HG02970 (cell line): ENCODE measurements at regions not wholly inside any gene's neighbourhood (a gene's known extent, or its start where the extent isn't known, plus 50 kb on each side); places are given as distances from the start of the nearest gene placed in this dataset.
"Not testable (repeated sequence)": the region's sequence is repeated elsewhere in the genome, so short reads cannot be mapped to it uniquely, and the experiment has no call there.

Source experiments
- ATAC-seq: cut with Tn5 transposase; IDR thresholded peaks from one replicate; pipeline ENCODE4 v1.9.1; 2021; ENCODE audit warnings: mild to moderate bottlenecking, moderate library complexity, moderate number of reproducible peaks; ENCODE audit not compliant: unreplicated experiment, low FRiP score

GRCh38 chr13:21314976-21315375, 138.5 kb downstream of the MRPL57 start:
- ATAC-seq = not testable (repeated sequence)

- no peak for ATAC-seq
Observed at GRCh38 chr13:21316376-21316775, 139.9 kb downstream of the MRPL57 start.

DNA sequence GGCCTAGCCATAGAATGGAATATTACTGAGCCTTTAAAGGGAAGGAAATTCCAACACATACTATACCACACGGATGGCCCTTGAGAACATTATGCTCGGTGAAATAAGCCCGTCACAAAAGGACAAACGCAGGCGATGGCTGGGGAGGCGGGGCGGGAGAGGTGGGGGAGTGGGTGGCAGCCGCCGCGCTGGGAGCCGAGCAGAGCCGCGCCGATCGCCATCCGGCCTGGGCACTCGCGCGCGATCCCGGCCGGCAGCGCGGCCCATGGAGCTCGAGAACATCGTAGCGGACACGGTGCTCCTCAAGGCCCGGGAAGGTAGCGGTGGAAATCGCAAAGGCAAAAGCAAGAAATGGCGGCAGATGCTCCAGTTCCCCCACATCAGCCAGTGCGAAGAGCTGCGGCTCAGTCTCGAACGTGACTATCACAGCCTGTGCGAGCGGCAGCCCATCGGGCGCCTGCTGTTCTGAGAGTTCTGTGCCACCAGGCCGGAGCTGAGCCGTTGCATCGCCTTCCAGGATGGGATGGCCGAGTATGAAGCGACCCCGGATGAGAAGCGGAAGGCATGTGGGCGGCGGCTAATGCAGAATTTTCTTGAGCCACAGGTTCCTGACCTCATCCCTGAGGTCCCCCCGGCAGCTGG, 140.1 kb downstream of the ZDHHC20 start:
- no peak for ATAC-seq

DNA sequence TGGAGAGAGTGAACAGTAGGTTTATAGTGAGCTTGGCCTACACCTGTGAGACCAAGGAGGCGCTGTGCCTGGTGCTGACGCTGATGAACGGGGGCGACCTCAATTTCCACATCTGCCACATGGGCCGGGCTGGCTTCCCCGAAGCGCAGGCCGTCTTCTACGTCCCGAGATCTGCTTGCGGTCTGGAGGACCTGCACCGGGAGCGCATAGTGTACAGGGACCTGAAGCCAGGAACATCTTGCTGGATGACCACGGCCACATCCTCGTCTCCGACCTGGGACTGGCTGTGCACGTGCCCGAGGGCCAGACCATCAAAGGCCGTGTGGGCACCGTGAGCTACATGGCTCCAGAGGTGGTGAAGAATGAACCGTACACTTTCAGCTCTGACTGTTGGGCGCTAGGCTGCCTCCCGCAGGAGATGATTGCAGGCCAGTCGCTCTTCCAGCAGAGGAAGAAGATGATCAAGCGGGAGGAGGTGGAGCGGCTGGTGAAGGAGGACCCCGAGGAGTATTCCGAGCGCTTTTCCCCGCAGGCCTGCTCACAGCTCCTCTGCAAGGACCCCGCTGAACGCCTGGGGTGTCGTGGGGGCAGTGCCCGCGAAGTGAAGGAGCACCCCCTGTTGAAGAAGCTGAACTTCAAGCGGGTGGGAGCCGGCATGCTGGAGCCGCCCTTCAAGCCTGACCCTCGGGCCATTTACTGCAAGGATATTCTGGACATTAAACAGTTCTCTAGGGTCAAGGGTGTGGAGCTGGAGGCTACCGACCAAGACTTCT, 139.0 kb downstream of the ZDHHC20 start:
- no peak for ATAC-seq

GRCh38 chr13:21320642-21321034, 138.5 kb downstream of the ZDHHC20 start:
- no peak for ATAC-seq

GRCh38 chr13:21321269-21321668, 137.8 kb downstream of the ZDHHC20 start:
- no peak for ATAC-seq

- ATAC-seq = no peak
Observed at GRCh38 chr13:21322327-21322965, 136.7 kb downstream of the ZDHHC20 start.
